Keratinocyte (primary cell): ENCODE measurements at regions not wholly inside any gene's neighbourhood (a gene's known extent, or its start where the extent isn't known, plus 50 kb on each side); places are given as distances from the start of the nearest gene placed in this dataset.

ENCODE experiments used
- DNase-seq: peaks from one replicate; pipeline ENCODE4 v3.0.0-alpha.2; 2011; ENCODE audit warnings: low read depth, missing footprints, low spot score
- FAIRE-seq: peaks from 2 replicates; lab custom pipeline; 2011; peaks lifted over from hg19 to GRCh38; lab: Jason Lieb, UNC
- H2AFZ ChIP-seq: 2 replicates; pipeline ENCODE4 v1.6.0; 2012; ENCODE audit warnings: low read length, control low read depth, inconsistent platforms; ENCODE audit not compliant: control insufficient read depth
- H3K27ac ChIP-seq: 2 replicates; pipeline ENCODE4 v1.5.1; 2011; ENCODE audit warnings: low read length; ENCODE audit not compliant: control insufficient read depth, insufficient read depth
- H3K27me3 ChIP-seq: 3 replicates; pipeline ENCODE4 v1.6.0; 2011; ENCODE audit warnings: low read length; ENCODE audit not compliant: control insufficient read depth, insufficient read depth; ENCODE audit errors: extremely low read depth
- H3K36me3 ChIP-seq, 2 experiments: 2 replicates in 1 of 2; 3 replicates in 1 of 2; pipeline ENCODE4 v1.5.1; 2011; ENCODE audit warnings: low read length in 2 of 2, mild to moderate bottlenecking in 1 of 2; ENCODE audit not compliant: control insufficient read depth in 2 of 2, insufficient read depth in 2 of 2; ENCODE audit errors: extremely low read depth in 1 of 2
- H3K4me1 ChIP-seq: 3 replicates; pipeline ENCODE4 v1.5.1; 2011; ENCODE audit warnings: low read length; ENCODE audit not compliant: control insufficient read depth, insufficient read depth; ENCODE audit errors: extremely low read depth
- H3K4me2 ChIP-seq: 3 replicates; pipeline ENCODE4 v1.6.0; 2011; ENCODE audit warnings: low read depth, low read length; ENCODE audit not compliant: control insufficient read depth, insufficient read depth; ENCODE audit errors: extremely low read depth
- H3K4me3 ChIP-seq, 3 experiments: fragments of 200-600 bp in 1 of 3; sonication (generic) in 1 of 3; 2 replicates in 2 of 3; 3 replicates in 1 of 3; pipeline ENCODE4 v1.5.1; 2011 to 2016; ENCODE audit warnings: low read length in 3 of 3, mild to moderate bottlenecking in 3 of 3, control low read depth in 2 of 3, inconsistent platforms in 1 of 3, low read depth in 1 of 3, mixed read lengths in 1 of 3, mixed run types in 1 of 3, moderate library complexity in 1 of 3; ENCODE audit not compliant: control insufficient read depth in 2 of 3, insufficient read depth in 2 of 3; ENCODE audit errors: extremely low read depth in 1 of 3
- H3K79me2 ChIP-seq: 2 replicates; pipeline ENCODE4 v1.6.0; 2012; ENCODE audit warnings: low read length; ENCODE audit not compliant: control insufficient read depth, insufficient read depth
- H3K9ac ChIP-seq: 3 replicates; pipeline ENCODE4 v1.6.0; 2011; ENCODE audit warnings: low read length; ENCODE audit not compliant: control insufficient read depth, insufficient read depth; ENCODE audit errors: extremely low read depth
- H3K9me1 ChIP-seq: 3 replicates; pipeline ENCODE4 v1.6.0; 2011; ENCODE audit warnings: low read length; ENCODE audit not compliant: control insufficient read depth, insufficient read depth; ENCODE audit errors: extremely low read depth
- H3K9me3 ChIP-seq: 2 replicates; pipeline ENCODE4 v1.5.1; 2012; ENCODE audit warnings: low read depth, low read length; ENCODE audit not compliant: control insufficient read depth
- H4K20me1 ChIP-seq: 3 replicates; pipeline ENCODE4 v1.6.0; 2011; ENCODE audit warnings: low read length; ENCODE audit not compliant: control insufficient read depth, insufficient read depth; ENCODE audit errors: extremely low read depth
- EZH2 ChIP-seq: IDR thresholded peaks from one replicate; pipeline ENCODE4 v1.6.1; 2012; ENCODE audit warnings: inconsistent platforms, mild to moderate bottlenecking, low read length, moderate library complexity
- dilution Hi-C: fragments of 300-500 bp; cut with MboI; formaldehyde crosslinking; loops from one replicate; pipeline ENCODE4 v1.7.0; 2020; ENCODE audit warnings: low sequenced_read_pairs; ENCODE audit not compliant: extremely low pct_ligation_motif_present
- TF ChIP-seq, protein P1 (sequence below), 3 experiments: IDR thresholded peaks in 1 of 3; conservative IDR thresholded peaks in 1 of 3; optimal IDR thresholded peaks in 1 of 3; 2 replicates in 2 of 3; 3 replicates in 1 of 3; pipeline versions ENCODE3 to v1.5.1; 2011; ENCODE audit warnings: low read length in 3 of 3, mild to moderate bottlenecking in 3 of 3, moderate library complexity in 2 of 3, control low read depth in 1 of 3, inconsistent platforms in 1 of 3; ENCODE audit not compliant: insufficient read depth in 2 of 3; ENCODE audit errors: extremely low read depth in 1 of 3

DNA sequence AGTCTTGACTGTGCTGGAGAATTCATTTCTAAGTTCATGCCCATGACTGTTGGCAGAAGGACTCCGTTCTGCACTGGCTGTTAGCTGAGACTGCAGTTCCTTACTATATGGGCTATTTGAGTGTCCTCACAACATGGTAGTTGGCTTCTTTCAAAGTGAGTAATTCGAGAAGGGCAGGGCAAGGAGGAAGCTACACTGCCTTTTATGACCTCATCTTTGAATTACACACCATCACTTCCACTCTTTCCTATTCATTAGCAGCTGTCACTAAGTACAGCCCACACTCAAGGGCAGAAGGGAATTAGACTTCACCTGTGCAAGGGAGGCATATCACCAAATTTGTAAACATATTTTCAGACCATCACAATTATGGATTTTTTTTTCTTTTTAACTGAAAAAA, 55.9 kb upstream of the EPAS1 start:
- no peaks in the 10 kb centered on the region for H3K79me2 ChIP-seq
- no peak overlapping the region for H2AFZ ChIP-seq
- no peak overlapping the region for H3K4me2 ChIP-seq
- H3K27ac ChIP-seq: no peak overlapping the region
- no peaks in the 10 kb centered on the region for H3K9me1 ChIP-seq
- dilution Hi-C loops: no loop called here
- no peaks in the 10 kb centered on the region for H4K20me1 ChIP-seq
- FAIRE-seq (no peak), DNase-seq (no peak)
- H3K27me3 ChIP-seq: no peaks in the 10 kb centered on the region
- no peaks in the 10 kb centered on the region for H3K36me3 ChIP-seq
- H3K9me3 ChIP-seq: no peaks in the 10 kb centered on the region
- H3K4me3 ChIP-seq: no peak overlapping the region
- TF ChIP-seq, protein P1, sequence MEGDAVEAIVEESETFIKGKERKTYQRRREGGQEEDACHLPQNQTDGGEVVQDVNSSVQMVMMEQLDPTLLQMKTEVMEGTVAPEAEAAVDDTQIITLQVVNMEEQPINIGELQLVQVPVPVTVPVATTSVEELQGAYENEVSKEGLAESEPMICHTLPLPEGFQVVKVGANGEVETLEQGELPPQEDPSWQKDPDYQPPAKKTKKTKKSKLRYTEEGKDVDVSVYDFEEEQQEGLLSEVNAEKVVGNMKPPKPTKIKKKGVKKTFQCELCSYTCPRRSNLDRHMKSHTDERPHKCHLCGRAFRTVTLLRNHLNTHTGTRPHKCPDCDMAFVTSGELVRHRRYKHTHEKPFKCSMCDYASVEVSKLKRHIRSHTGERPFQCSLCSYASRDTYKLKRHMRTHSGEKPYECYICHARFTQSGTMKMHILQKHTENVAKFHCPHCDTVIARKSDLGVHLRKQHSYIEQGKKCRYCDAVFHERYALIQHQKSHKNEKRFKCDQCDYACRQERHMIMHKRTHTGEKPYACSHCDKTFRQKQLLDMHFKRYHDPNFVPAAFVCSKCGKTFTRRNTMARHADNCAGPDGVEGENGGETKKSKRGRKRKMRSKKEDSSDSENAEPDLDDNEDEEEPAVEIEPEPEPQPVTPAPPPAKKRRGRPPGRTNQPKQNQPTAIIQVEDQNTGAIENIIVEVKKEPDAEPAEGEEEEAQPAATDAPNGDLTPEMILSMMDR (optimal IDR thresholded peaks at IDR 0.05 in 1 of 3, IDR thresholded peaks at IDR 0.05 in 1 of 3, conservative IDR thresholded peaks at IDR 0.05 in 1 of 3; ENCODE audit: extremely low read depth in 1 of 3, insufficient read depth in 2 of 3, low read length in 3 of 3): no peak
- TF ChIP-seq EZH2: no peak
- H3K9ac ChIP-seq: no peak overlapping the region
- peaks cover 7% of the 10 kb centered on the region for H3K4me1 ChIP-seq

DNA sequence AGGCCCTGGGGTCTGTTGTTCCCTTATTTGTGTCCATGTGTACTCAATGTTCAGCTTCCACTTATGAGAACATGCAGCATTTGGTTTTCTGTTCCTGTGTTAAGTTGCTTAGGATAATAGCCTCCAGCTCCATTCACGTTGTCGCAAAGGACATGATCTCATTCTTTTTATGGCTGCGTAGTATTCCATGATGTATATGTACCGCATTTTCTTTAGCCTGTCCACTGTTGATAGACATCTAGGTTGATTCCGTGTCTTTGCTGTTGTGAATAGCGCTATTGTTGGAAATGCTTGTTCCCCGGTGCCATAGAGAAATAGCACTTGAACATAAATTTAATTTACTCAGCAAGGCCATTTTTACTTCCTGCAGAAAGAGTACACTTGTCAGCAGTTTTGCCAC, 51.3 kb upstream of the EPAS1 start:
- Histone ChIP-seq H3K27ac (no peak overlapping the region), H3K4me1 (peaks cover 13% of the 10 kb centered on the region), H3K36me3 (no peaks in the 10 kb centered on the region), H2AFZ (no peak overlapping the region), H3K27me3 (no peaks in the 10 kb centered on the region), H3K9me3 (no peaks in the 10 kb centered on the region), H3K4me3 (no peak overlapping the region), H3K79me2 (no peaks in the 10 kb centered on the region), H3K4me2 (no peak overlapping the region), H4K20me1 (no peaks in the 10 kb centered on the region), H3K9me1 (no peaks in the 10 kb centered on the region), H3K9ac (no peak overlapping the region)
- no peak for TF ChIP-seq EZH2
- TF ChIP-seq, protein P1 (optimal IDR thresholded peaks at IDR 0.05 in 1 of 3, IDR thresholded peaks at IDR 0.05 in 1 of 3, conservative IDR thresholded peaks at IDR 0.05 in 1 of 3; ENCODE audit: extremely low read depth in 1 of 3, insufficient read depth in 2 of 3, low read length in 3 of 3): no peak
- DNase-seq (no peak), FAIRE-seq (no peak)
- dilution Hi-C loops: no loop called here
